ENCODE measurements at regions not wholly inside any gene's neighbourhood (a gene's known extent, or its start where the extent isn't known, plus 50 kb on each side); places are given as distances from the start of the nearest gene placed in this dataset.

- Histone ChIP-seq H3K4me3 (ENCODE audit: low read depth in 1 of 3, low read length in 3 of 3) (no peak overlapping the region), H3K9me3 (ENCODE audit: control insufficient read depth in 4 of 4, low read length in 3 of 4) (no peaks in the 10 kb centered on the region), H3K4me1 (ENCODE audit: control insufficient read depth in 4 of 4, insufficient read depth in 4 of 4, low read length in 3 of 4) (peaks cover 0 to 4% (median 1%) of the 10 kb centered on the region in 4 donors), H3K27me3 (ENCODE audit: control insufficient read depth in 4 of 4, insufficient read depth in 4 of 4, low read length in 3 of 4) (peaks cover 0 to 3% (median 0%) of the 10 kb centered on the region in 4 donors), H3K36me3 (ENCODE audit: control insufficient read depth in 4 of 4, insufficient read depth in 3 of 4, low read depth in 1 of 4, low read length in 3 of 4) (no peaks in the 10 kb centered on the region), H3K9ac (ENCODE audit: low read depth in 1 of 2, low read length in 2 of 2) (no peak overlapping the region), H3K27ac (ENCODE audit: low read depth in 1 of 2, low read length in 2 of 2) (no peak overlapping the region)
- TF ChIP-seq YY1 (IDR thresholded peaks at IDR 0.05) = no peak
- no peak for TF ChIP-seq FOXA2 (IDR thresholded peaks at IDR 0.05)
- no peak for TF ChIP-seq RXRA (IDR thresholded peaks at IDR 0.05)
- no peak for TF ChIP-seq TAF1 (conservative IDR thresholded peaks at IDR 0.05)
- TF ChIP-seq, protein P1, sequence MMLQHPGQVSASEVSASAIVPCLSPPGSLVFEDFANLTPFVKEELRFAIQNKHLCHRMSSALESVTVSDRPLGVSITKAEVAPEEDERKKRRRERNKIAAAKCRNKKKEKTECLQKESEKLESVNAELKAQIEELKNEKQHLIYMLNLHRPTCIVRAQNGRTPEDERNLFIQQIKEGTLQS (IDR thresholded peaks at IDR 0.05) = no peak
- no peak for TF ChIP-seq EGR1 (IDR thresholded peaks at IDR 0.05; ENCODE audit: low read depth in 2 of 2)
- TF ChIP-seq HNF4G (IDR thresholded peaks at IDR 0.05) = no peak
- TF ChIP-seq GABPA (IDR thresholded peaks at IDR 0.05 in 1 of 2, conservative IDR thresholded peaks at IDR 0.05 in 1 of 2) = no peak
- TF ChIP-seq JUND (IDR thresholded peaks at IDR 0.05) = no peak
- TF ChIP-seq FOXA1 (IDR thresholded peaks at IDR 0.05) = no peak
- no peak for DNase-seq (ENCODE audit: low spot score)
- WGBS = 96% methylated on average over 2 of the region's 2 CpGs
These were observed 613.4 kb upstream of the CFAP20DC start for GRCh38 chr3:59663076-59663850.

DNA sequence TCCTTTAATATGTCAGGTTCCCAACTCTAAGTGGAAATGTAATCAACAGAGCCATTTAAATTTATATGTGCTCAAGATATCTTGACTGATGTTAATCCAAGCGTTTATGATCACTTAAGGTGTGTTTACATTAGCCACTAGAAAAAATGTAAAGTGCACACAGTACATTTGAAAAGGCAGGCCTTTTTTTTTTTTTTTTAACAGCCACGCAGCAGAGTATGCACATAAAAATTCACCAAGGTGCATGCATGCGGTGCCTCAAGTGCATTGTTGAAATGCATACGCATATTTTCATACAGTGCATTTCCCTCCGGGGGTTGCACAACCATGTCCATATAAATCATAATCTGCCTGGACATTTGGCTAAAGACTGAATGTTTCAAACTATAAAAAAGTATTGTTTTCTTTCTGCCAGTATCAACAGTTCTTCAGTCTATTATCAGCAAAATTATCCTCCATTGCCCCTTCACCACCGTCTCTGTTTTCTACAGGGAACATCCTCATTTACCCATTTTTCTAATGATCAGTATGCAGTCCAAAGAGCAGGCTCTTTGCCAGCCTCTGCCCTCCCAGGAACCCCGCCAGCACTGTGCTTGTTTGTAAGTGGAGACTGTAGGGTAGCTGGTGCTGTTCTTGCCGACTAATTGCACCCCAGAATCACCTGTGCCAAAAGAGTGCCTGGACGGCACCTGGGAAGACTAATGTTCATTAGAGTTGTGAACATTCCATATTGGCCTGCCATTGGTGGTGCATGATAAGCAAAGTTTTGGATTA is 611.2 kb upstream of the CFAP20DC start:
- Histone ChIP-seq H3K27ac (ENCODE audit: low read depth in 1 of 2, low read length in 2 of 2) (no peak overlapping the region), H3K36me3 (ENCODE audit: control insufficient read depth in 4 of 4, insufficient read depth in 3 of 4, low read depth in 1 of 4, low read length in 3 of 4) (no peaks in the 10 kb centered on the region), H3K9me3 (ENCODE audit: control insufficient read depth in 4 of 4, low read length in 3 of 4) (no peaks in the 10 kb centered on the region), H3K27me3 (ENCODE audit: control insufficient read depth in 4 of 4, insufficient read depth in 4 of 4, low read length in 3 of 4) (peaks cover 0 to 3% (median 0%) of the 10 kb centered on the region in 4 donors), H3K9ac (ENCODE audit: low read depth in 1 of 2, low read length in 2 of 2) (no peak overlapping the region), H3K4me3 (ENCODE audit: low read depth in 1 of 3, low read length in 3 of 3) (no peak overlapping the region), H3K4me1 (ENCODE audit: control insufficient read depth in 4 of 4, insufficient read depth in 4 of 4, low read length in 3 of 4) (peaks cover 0 to 4% (median 1%) of the 10 kb centered on the region in 4 donors)
- DNase-seq (ENCODE audit: low spot score) = no peak
- no peak for TF ChIP-seq RXRA (IDR thresholded peaks at IDR 0.05)
- no peak for TF ChIP-seq FOXA2 (IDR thresholded peaks at IDR 0.05)
- TF ChIP-seq, protein P1 (IDR thresholded peaks at IDR 0.05) = no peak
- no peak for TF ChIP-seq GABPA (IDR thresholded peaks at IDR 0.05 in 1 of 2, conservative IDR thresholded peaks at IDR 0.05 in 1 of 2)
- TF ChIP-seq NR2F2 (IDR thresholded peaks at IDR 0.05) = no peak
- TF ChIP-seq YY1 (IDR thresholded peaks at IDR 0.05) = no peak
- no peak for TF ChIP-seq MAX (IDR thresholded peaks at IDR 0.05)
- TF ChIP-seq SP1 (IDR thresholded peaks at IDR 0.05) = no peak
- no peak for TF ChIP-seq ZBTB33 (IDR thresholded peaks at IDR 0.05)
- TF ChIP-seq HNF4G (IDR thresholded peaks at IDR 0.05) = no peak
- TF ChIP-seq JUND (IDR thresholded peaks at IDR 0.05) = no peak
- TF ChIP-seq, protein P2, sequence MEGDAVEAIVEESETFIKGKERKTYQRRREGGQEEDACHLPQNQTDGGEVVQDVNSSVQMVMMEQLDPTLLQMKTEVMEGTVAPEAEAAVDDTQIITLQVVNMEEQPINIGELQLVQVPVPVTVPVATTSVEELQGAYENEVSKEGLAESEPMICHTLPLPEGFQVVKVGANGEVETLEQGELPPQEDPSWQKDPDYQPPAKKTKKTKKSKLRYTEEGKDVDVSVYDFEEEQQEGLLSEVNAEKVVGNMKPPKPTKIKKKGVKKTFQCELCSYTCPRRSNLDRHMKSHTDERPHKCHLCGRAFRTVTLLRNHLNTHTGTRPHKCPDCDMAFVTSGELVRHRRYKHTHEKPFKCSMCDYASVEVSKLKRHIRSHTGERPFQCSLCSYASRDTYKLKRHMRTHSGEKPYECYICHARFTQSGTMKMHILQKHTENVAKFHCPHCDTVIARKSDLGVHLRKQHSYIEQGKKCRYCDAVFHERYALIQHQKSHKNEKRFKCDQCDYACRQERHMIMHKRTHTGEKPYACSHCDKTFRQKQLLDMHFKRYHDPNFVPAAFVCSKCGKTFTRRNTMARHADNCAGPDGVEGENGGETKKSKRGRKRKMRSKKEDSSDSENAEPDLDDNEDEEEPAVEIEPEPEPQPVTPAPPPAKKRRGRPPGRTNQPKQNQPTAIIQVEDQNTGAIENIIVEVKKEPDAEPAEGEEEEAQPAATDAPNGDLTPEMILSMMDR (IDR thresholded peaks at IDR 0.05; ENCODE audit: low read depth, low read length, missing input control) = no peak
- no peak for TF ChIP-seq RAD21 (IDR thresholded peaks at IDR 0.05)
- TF ChIP-seq, protein P3, sequence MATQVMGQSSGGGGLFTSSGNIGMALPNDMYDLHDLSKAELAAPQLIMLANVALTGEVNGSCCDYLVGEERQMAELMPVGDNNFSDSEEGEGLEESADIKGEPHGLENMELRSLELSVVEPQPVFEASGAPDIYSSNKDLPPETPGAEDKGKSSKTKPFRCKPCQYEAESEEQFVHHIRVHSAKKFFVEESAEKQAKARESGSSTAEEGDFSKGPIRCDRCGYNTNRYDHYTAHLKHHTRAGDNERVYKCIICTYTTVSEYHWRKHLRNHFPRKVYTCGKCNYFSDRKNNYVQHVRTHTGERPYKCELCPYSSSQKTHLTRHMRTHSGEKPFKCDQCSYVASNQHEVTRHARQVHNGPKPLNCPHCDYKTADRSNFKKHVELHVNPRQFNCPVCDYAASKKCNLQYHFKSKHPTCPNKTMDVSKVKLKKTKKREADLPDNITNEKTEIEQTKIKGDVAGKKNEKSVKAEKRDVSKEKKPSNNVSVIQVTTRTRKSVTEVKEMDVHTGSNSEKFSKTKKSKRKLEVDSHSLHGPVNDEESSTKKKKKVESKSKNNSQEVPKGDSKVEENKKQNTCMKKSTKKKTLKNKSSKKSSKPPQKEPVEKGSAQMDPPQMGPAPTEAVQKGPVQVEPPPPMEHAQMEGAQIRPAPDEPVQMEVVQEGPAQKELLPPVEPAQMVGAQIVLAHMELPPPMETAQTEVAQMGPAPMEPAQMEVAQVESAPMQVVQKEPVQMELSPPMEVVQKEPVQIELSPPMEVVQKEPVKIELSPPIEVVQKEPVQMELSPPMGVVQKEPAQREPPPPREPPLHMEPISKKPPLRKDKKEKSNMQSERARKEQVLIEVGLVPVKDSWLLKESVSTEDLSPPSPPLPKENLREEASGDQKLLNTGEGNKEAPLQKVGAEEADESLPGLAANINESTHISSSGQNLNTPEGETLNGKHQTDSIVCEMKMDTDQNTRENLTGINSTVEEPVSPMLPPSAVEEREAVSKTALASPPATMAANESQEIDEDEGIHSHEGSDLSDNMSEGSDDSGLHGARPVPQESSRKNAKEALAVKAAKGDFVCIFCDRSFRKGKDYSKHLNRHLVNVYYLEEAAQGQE (IDR thresholded peaks at IDR 0.05) = no peak
- no peak for TF ChIP-seq EGR1 (IDR thresholded peaks at IDR 0.05; ENCODE audit: low read depth in 2 of 2)
- TF ChIP-seq TAF1 (conservative IDR thresholded peaks at IDR 0.05) = no peak
- WGBS = 73% methylated on average over 9 of the region's 9 CpGs
